ENCODE measurements at regions not wholly inside any gene's neighbourhood (a gene's known extent, or its start where the extent isn't known, plus 50 kb on each side); places are given as distances from the start of the nearest gene placed in this dataset.

DNA sequence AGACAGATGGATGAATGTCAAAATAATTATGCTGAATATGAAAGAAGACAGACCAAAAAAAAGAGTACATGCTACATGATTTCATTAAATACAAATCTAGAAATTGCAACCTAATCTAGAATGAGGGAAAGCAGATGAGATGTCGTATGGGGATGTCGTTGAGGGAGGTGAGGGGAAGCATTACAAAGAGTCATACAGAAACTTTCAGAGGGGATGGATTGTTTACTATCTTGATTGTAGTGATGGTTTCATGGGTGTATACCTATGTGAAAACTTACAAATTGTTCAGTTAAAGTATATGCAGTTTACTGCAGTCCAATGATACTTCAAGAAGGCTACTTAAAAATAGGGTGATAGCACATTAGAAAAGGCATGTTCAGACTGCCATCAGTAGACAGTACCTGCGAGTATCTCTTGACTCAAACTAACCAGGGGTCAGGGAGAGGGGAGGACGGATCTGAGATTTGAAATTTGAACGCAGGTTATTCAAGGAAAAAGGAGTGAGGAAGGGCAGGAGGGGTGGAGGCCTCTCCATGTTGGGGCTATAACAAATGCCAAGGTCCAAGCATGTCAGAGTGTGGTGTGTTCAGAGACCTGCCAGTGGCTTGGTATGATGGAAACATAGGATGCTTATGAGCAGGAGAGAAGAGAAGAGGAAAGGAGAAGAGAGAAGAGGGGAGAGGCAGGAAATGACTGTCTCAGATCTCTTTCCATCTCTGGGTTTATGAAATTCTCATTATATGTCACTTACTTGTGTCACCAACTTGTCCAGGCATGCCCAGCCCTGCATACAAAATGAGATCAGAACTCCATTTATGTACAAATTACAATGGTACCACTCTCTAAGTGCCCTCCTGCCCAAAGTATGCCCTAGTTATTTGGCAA lies 257.3 kb upstream of the CXCR4 start:
- no peak for DNase-seq (ENCODE audit: low read depth in 2 of 2)

DNA sequence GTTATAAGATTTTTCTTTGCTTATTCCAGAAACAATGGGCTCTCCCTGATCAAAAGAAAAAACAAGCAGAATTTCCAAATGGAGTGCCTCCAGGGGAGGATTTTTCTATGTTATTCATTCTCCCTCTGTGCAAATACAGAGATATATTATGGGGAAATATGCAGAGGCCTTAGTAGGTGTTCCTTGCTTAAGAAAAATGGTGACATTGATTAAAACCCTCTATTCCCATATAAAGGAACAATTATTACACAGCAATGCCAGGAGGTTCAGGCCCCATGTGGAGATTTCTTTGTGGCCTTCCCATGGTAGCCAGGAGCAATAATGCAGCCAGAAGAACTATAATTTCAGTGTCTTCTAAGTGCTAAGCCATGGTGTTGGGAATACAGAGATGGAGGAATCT lies 255.9 kb upstream of the CXCR4 start:
- no peak for DNase-seq (ENCODE audit: low read depth in 2 of 2)

DNA sequence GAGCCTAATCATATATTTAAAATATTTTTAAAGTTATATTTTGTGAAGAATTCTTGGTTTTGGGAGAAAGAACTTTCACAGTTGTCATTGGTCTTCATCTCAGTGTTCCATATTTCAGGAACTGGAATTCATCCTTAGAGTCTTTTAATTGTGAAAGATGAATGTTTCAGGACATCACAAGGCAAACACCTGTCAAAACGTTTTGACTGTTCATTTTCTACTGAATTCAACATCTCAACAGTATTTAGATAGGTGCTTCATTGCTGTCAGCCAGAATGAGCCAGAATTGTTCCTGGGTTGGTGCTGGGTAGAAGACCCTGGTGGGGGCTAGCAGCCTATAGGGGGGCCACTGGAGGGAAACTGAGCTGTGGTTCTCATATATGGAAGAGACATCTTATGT lies 255.1 kb upstream of the CXCR4 start:
- DNase-seq (ENCODE audit: low read depth in 2 of 2), result no peak

DNA sequence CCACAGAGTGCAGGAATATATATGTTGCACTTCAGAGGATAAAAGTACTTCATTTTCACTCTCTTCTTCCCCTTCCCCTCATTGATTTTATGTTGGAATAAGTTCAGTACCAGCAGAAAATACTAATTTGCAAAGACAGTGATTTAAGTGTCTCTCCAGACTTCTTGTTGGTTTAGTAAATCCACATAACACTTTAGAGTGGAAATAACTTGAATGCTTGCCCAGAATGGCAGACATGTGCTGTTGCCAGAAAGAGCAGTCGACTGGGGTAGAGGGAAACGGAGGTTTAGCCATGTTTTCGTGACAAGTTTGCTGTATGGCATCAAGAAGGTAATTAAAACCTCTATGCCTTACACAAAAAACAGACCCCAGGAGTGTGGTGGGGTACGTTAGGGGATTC lies 246.0 kb upstream of the CXCR4 start:
- DNase-seq (ENCODE audit: low read depth in 2 of 2), result no peak

DNA sequence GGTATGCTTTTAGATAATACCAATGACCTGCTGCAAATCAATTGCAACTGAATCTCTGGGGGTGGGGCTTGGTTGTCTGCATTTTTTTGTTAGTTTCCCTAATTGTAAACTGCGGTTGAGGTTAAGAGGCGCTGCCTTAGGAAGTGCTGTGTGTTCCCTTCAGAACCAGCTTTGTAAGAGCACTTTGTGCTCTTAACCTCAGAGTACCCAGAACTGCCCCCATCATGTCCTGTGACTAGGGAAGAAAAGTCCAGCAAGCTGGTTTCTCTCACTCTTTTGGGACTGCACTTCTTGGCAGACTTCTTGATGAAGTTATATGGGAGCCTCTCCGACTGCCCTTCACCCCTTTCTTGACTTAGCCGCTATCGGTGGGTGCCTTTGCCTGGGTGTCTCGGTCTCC lies 245.5 kb upstream of the CXCR4 start:
- no peak for DNase-seq (ENCODE audit: low read depth in 2 of 2)

DNA sequence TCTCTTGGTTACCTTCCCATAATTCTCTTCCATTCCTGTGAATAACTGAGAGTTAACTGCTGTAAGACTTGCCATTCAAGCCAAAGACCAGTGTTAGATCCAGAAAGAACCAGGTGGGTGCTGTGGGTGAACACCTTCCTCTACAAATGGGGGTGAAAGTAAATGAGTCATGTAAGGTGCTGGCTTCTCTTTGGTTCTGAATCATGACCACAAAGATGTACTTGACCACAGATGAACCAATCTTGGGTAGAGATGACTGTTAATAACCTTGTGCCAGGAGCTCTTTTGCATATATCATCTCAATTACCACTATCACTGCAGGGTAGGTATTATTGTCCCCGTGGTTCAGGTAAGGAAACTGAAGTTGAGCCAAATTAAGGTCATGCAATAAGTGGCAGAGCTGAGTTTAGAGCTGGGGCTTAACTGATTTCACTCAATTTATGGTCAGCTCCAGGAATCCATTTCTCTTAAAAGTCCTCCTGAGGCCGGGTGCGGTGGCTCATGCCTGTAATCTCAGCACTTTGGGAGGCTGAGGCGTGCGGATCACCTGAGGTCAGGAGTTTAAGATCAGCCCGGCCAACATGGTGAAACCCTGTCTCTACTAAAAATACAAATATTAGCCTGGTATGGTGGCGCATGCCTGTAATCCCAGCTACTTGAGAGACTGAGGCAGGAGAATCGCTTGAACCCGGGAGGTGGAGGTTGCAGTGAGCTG lies 244.9 kb upstream of the CXCR4 start:
- no peak for DNase-seq (ENCODE audit: low read depth in 2 of 2)

DNA sequence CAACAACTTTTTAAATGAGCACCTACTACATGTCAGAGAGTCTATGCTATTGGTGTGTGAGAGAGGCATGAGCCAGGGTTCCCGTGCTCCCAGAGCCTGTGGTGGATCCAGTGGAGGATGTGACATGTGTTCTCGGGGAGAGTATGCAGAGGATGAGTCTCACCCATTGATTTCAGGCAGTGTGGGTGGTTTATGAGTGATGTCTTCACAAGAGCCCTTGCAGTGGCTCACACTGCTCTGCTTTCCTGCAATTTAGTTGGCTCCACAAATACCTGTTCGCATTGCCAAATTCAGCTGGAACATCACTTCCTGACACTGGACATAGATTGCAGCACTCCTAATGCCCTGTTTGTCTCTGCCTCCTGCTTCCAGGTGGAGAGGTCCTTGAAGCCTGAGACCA lies 243.6 kb upstream of the CXCR4 start:
- DNase-seq (ENCODE audit: low read depth in 2 of 2), result no peak

DNA sequence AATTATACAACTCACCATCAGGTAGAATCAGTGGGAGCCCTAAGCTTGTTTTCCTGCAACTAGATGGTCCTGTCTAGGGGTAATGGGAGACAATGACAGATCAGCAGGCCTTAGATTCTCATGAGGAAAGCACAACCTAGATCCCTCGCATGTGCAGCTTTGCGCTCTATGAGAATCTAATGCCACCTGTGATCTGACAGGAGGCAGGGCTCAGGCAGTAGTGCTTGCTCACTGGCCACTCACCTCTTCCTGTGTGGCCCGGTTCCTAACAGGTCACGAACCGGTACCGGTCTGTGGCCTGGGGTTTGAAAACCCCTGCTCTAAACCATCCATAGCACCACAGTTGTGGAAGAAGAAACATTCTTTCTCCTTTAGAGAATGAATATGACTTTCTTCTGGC lies 242.8 kb upstream of the CXCR4 start:
- DNase-seq (ENCODE audit: low read depth in 2 of 2), result no peak

DNA sequence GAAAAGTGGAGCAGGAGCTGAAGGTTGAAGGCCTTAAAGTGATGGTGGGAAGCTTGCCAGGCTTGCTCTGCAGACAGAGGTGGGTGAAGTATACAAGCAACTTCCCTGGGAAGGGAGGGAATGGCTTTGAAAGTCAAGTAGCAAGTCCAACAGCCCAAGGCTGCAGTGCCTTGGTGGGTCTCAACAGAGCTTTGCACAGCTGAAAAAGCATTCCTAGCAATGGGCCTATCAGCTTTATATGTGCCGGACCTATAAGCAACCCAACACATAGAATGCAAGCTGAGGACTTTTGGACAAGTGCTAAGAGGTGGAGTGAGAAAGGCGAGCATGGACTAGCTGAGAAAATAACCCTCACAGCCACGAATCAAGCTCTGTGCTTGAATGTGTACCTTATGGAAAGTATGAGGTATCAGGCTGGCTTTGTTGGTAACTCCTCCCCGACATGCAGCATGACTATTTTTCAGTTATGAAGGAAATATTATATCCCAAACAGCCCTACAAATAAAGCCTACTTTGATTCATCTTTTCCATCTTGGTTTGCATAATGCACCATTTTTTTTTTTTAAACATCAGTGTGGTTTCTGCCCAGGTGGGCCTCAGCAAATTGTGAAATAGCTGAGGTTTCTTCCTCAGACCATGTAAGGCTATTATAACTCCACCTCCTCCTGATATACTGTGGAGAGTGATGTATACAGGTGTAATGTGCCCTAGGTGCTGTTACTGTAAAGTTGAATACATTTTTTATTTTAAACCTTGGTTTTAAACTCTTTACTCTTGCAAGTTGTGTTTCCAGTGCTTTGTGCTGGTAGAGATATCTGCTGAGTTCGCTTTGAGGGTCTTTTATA lies 241.4 kb upstream of the CXCR4 start:
- no peak for DNase-seq (ENCODE audit: low read depth in 2 of 2)

DNA sequence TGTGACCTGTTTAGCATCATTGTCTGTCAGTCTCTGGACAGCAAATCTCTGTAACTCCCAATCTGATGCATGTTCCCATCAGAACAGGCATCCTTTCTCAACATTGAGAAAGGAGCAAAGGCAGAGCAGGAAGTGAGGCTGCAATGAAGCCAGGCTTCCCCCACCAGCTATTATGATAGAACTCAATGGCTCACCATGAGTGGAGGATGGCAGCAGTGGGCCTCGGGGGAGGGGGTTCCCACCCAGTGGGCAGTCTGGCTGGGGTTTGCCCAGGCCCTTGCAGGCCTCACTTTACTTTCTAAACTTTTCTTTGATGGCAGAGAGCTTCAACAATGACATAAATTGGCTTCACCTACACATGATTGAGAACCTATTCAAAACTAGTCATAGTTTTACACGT lies 240.6 kb upstream of the CXCR4 start:
- DNase-seq (ENCODE audit: low read depth in 2 of 2), result no peak

DNA sequence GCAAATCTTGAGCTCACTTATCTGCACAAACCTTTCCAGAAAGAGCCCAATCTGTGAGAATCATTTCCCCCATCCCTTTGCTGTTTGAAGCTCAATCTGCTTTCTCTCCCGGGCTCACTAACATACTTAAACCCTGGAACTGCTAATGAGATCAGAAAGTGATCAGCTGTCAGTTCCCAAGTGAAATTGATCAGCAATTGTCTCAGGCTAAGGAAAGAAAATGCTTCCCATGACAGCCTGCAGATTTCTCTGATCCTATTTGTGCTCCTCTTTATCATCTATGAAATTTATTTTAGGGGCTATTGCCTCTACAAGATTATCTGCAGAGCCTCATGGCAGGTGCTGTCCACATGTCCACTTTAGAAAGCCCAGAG lies 239.0 kb upstream of the CXCR4 start:
- DNase-seq (ENCODE audit: low read depth in 2 of 2), result no peak

DNA sequence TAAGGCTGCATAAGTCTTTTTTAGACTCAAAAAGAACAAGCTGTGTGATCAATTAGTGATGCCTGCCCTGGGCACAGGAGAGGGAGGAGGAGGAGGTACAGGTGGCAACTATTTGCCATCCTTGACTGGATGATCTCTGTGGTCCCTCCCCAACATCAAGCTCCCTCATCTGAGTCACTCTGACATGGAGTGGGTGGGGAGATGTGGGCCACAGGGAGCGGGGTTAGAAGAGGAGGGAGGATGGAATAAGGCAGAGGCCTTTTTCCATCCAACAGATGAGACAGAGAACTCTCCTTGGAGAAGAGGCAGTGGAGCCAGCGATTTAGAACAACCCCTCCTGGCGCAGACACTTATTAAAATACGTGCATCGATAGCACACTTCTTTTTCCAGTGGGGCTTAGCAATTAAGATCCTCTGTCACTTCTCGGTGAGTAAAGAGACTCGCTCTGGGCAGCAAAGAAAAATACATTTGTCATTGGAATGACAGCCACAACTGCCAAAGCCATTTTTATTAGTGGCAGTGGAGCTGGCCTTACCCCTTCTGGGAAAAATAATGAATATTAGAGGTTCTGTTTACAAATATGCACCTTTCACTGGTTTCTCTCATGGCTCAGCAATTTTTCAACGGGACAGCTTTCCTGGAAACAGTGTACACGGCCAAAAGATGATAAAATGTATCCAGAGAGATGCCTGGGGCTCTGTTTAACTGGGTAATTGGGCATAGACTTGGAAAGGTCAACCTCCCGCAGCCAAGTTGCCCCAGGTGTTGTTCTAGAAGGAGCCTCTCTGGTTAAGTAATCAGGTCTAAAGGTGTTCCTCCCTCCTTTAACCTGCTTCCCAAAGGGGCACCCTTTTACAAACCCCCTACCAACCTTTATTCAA lies 238.4 kb upstream of the CXCR4 start:
- no peak for DNase-seq (ENCODE audit: low read depth in 2 of 2)

DNA sequence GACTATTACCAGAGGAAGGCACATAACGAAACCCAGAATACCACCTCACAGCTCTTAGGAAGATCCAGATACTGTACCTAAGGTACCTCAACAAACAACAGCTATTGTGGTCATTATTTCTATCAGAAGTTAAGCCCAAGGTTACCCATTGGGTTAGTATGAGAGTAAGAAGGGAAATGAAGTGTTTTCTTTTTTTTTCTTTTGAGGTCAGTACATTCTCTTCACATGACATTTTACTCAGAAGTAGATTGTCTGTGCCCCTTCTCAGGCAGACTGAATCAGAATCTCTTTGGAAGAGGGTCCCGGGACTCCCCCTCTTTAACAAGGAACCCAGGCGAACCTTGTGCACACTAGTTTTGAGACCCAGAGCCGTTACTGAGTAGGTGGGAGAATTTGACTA lies 233.7 kb upstream of the CXCR4 start:
- DNase-seq (ENCODE audit: low read depth in 2 of 2), result no peak

DNA sequence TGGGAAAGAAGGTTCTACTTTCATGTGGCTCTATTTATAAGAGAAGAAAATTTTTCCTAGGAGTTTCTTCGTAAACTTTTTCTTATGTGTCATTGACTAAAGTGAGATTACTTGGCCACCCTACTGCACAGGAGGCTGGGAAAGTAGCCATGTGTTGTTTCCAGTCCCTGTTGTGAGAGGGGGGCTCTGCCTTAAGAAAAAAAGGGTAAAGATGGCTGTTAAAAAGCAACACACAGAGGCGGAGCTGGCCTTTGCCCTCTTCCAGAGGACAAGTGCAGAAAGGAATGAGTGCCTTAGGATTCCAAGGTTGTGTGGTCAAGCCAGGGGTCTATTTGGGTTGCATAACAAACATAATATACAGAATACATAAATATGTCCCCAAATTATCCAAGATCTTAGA lies 230.0 kb upstream of the CXCR4 start:
- no peak for DNase-seq (ENCODE audit: low read depth in 2 of 2)

DNA sequence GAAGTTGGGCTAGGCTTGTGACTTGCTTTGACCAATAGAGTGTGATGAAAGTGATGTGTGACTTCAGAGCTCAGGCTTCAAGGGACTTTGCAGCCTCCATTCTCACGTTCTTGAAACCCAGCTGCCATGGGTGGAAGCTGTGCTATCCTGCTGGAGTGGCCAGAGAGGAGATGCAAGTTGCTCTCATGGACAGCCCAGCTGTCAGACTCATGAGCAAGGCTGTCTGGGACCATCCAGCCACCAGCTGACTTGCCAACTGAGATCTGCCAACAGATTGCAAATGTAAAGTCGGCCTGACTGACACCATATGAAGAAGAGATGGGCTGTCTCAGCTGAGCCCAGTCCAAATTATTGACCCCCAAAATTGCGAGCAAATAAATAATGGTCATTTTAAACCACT lies 226.4 kb upstream of the CXCR4 start:
- DNase-seq (ENCODE audit: low read depth in 2 of 2), result no peak

DNA sequence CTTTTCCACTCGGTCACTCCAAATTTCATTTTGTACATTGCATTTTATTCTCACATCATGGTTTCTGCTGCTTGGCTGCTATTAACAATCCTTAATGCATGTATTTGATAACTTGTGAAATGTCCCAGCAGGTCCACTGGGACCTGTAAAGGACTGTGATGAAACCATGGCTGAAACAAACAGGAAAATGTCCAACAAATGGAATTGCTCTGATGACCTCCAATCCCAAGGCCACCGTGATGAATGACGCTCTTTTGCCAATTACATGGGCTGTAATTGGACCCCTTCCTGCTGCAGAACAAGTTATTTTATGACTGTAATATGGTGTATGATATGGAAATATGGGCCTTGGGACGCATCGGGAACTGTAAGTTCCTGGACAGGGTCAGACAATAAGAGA lies 224.2 kb upstream of the CXCR4 start:
- DNase-seq (ENCODE audit: low read depth in 2 of 2), result no peak

DNA sequence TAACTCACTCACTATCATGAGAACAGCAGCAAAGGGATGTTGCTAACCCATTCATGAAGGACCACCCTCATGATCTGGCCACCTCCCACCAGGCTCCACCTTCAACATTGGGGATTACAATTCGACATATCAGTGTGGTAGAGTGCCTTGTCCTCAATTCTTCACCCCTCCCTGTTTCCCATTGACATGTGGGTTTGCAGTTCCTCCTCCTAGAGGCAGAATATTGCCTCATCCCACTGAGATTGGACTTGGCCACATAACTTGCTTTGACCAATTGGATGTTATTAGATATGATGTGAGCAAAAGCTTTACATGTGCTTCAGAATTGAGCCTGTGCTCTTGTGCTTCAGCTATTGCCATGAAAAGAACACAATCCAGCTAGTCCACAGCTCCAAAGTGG lies 217.0 kb upstream of the CXCR4 start:
- DNase-seq (ENCODE audit: low read depth in 2 of 2), result no peak

DNA sequence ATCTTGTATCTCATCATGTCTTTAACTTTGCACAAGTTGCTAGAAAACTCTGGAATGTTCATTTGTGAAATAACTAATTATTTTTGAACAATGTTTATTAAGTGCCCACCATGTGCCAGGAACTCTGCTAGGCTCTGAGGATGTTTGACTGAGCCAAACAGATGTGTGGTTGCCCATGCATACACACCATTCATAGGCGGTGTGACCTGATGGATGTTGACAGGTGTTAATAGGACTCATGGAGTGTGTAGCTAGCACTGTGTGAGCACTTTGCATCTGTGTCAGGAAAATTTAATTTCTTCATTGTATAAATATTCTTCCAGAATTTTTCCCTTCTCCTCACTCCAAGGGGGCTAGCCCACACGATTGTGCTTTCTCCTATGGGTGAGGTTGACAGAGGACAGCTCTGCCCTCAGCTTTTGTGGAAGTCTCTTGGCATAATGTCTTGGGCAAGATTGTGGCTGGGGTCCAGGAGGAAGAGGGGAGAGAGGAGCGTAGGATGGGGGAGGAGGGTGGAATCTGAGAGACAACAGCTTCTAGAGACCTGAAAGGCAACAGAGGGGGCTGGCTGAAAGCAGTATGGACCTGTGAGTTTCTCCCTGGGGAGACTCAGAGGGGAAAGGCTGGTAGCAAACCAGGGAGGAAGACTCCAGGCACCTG lies 214.6 kb upstream of the CXCR4 start:
- DNase-seq (ENCODE audit: low read depth in 2 of 2), result no peak

DNA sequence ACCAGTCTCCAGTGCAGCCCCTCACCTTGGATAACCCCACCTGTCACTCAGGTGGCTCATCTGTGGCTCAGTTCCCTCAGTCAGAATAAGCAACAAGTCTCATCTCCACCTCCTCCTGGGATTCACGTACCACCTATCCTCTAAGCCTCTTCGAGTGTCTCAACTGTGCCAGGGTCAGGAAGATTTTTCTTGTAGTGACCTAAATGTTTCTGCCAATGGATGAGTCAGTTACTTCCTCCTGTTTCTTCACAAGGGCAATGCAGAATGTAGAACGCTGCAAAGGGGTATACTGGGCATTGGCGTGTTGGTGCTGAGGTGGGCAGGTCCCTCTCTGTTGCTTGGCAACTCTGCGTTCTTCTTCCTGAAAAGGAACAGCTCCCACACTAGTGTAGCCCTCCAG lies 213.3 kb upstream of the CXCR4 start:
- DNase-seq (ENCODE audit: low read depth in 2 of 2), result no peak

DNA sequence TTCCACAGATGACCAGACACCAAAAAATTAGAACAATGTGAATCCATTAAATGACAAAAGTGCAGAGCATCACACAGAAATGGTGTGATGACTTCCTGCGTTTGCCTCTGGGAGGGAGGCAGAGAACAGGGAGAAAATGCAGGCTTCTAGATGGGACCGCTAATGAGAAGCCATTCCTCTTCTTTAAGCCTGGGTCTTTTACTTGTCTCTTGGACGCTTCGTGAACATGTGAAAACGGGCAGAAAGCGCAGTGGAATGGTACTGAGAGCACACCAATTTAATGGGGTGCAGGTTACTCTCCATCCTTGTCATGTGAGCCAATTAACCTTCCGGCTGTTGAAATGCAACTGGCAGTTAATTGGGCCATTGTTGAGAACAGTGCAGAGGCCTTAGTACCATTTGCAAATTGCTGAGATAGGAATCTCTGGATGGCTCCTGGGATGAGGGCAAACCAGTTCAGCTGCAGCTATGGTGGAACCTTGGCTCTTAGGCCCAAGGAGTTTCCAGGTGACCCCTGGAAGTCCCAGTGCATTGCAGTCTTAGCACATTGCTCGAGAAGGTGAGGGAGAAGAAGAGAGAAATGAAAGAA lies 210.4 kb upstream of the CXCR4 start:
- no peak for DNase-seq (ENCODE audit: low read depth in 2 of 2)
